A673 (cell line): ENCODE measurements at regions not wholly inside any gene's neighbourhood (a gene's known extent, or its start where the extent isn't known, plus 50 kb on each side); places are given as distances from the start of the nearest gene placed in this dataset.

Experiments used
- EZH2 ChIP-seq: fragments of 200-600 bp; sonication (generic); IDR thresholded peaks from 2 replicates; pipeline ENCODE4 v1.6.1; 2017; ENCODE audit warnings: borderline replicate concordance, low read depth, mild to moderate bottlenecking, mixed read lengths, antibody characterized with exemption, low read length; ENCODE audit not compliant: poor library complexity, severe bottlenecking
- TF ChIP-seq, protein P1 (sequence below): fragments of 300-800, 200-600 bp; sonication (generic); conservative IDR thresholded peaks from 2 replicates; pipeline ENCODE4 v1.5.1; 2017; ENCODE audit warnings: low read depth, mild to moderate bottlenecking, antibody characterized with exemption, low read length, moderate library complexity, mixed read lengths

- TF ChIP-seq, protein P1, sequence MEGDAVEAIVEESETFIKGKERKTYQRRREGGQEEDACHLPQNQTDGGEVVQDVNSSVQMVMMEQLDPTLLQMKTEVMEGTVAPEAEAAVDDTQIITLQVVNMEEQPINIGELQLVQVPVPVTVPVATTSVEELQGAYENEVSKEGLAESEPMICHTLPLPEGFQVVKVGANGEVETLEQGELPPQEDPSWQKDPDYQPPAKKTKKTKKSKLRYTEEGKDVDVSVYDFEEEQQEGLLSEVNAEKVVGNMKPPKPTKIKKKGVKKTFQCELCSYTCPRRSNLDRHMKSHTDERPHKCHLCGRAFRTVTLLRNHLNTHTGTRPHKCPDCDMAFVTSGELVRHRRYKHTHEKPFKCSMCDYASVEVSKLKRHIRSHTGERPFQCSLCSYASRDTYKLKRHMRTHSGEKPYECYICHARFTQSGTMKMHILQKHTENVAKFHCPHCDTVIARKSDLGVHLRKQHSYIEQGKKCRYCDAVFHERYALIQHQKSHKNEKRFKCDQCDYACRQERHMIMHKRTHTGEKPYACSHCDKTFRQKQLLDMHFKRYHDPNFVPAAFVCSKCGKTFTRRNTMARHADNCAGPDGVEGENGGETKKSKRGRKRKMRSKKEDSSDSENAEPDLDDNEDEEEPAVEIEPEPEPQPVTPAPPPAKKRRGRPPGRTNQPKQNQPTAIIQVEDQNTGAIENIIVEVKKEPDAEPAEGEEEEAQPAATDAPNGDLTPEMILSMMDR, result no peak
- TF ChIP-seq EZH2, result no peak
Observed at GRCh38 chr22:49641770-49642313, 185.8 kb downstream of the BRD1 start.
